Ishikawa (cell line): ENCODE measurements at regions not wholly inside any gene's neighbourhood (a gene's known extent, or its start where the extent isn't known, plus 50 kb on each side); places are given as distances from the start of the nearest gene placed in this dataset.

Experiments
- CEBPB ChIP-seq: IDR thresholded peaks from 2 replicates; pipeline ENCODE4 v1.6.1; 2012
- CREB1 ChIP-seq: IDR thresholded peaks from 2 replicates; pipeline ENCODE4 v1.6.1; 2012; ENCODE audit warnings: low read depth
- EGR1 ChIP-seq: IDR thresholded peaks from 2 replicates; pipeline ENCODE4 v1.6.1; 2012
- EP300 ChIP-seq: IDR thresholded peaks from 2 replicates; pipeline ENCODE4 v1.6.1; 2012; ENCODE audit warnings: borderline replicate concordance
- FOXM1 ChIP-seq: IDR thresholded peaks from 2 replicates; pipeline ENCODE4 v1.6.1; 2012; ENCODE audit warnings: low read depth, borderline replicate concordance
- MAX ChIP-seq: IDR thresholded peaks from 2 replicates; pipeline ENCODE4 v1.6.1; 2012
- RAD21 ChIP-seq: IDR thresholded peaks from 2 replicates; pipeline ENCODE4 v1.6.1; 2012; ENCODE audit warnings: low read depth
- REST ChIP-seq: IDR thresholded peaks from 2 replicates; pipeline ENCODE4 v1.6.1; 2012; ENCODE audit warnings: low read depth, mild to moderate bottlenecking
- TAF1 ChIP-seq: IDR thresholded peaks from 2 replicates; pipeline ENCODE4 v1.6.1; 2012; ENCODE audit warnings: low read depth, mild to moderate bottlenecking
- TCF12 ChIP-seq: IDR thresholded peaks from 2 replicates; pipeline ENCODE4 v1.6.1; 2012; ENCODE audit warnings: low read depth
- TEAD4 ChIP-seq: IDR thresholded peaks from 2 replicates; pipeline ENCODE4 v1.6.1; 2012
- YY1 ChIP-seq: IDR thresholded peaks from 2 replicates; pipeline ENCODE4 v1.6.1; 2012; ENCODE audit warnings: low read depth

- TF ChIP-seq EP300 (no peak), TAF1 (no peak), YY1 (no peak), EGR1 (no peak), TCF12 (no peak), REST (no peak), FOXM1 (no peak), CREB1 (no peak), MAX (no peak), RAD21 (no peak), CEBPB (no peak), TEAD4 (no peak)
These were observed 73.6 kb downstream of the CTSL start for GRCh38 chr9:87799503-87799902.
